ENCODE measurements at regions not wholly inside any gene's neighbourhood (a gene's known extent, or its start where the extent isn't known, plus 50 kb on each side); places are given as distances from the start of the nearest gene placed in this dataset.

GRCh38 chr15:53059273-53060043 lies 269.3 kb upstream of the ONECUT1 start:
- DNase-seq, result no peak
- H3K4me3 ChIP-seq (replicated peaks in 1 of 3; ENCODE audit: low read depth in 2 of 3, low read length in 3 of 3), result no peak overlapping the region
- no peaks in the 10 kb centered on the region for H3K27me3 ChIP-seq (ENCODE audit: control insufficient read depth in 2 of 2, insufficient read depth in 2 of 2, low read length in 2 of 2)
- WGBS (ENCODE audit: insufficient coverage), result 93% methylated on average over 3 of the region's 10 CpGs
- no peak overlapping the region for H2AFZ ChIP-seq (ENCODE audit: insufficient read depth, low read depth, low read length, poor library complexity, severe bottlenecking)
- Mint-ChIP-seq H3K36me3 (no peaks in the 10 kb centered on the region), H3K27ac (no peak overlapping the region), H3K4me1 (no peaks in the 10 kb centered on the region), H3K4me3 (no peak overlapping the region), H3K27me3 (ENCODE audit: low read depth in 3 of 3) (peaks cover 0 to 2% (median 0%) of the 10 kb centered on the region in 3 donors), H3K9me3 (peaks cover 2 to 7% (median 5%) of the 10 kb centered on the region in 7 donors)
- intact Hi-C loops (cut with micrococcal nuclease), result no loop called here
- H3K27ac ChIP-seq (ENCODE audit: low read depth in 1 of 2, low read length in 2 of 2), result no peak overlapping the region
- no peaks in the 10 kb centered on the region for H3K4me1 ChIP-seq (ENCODE audit: control insufficient read depth in 1 of 2, insufficient read depth in 2 of 2, low read length in 2 of 2)
- no peaks in the 10 kb centered on the region for H3K79me2 ChIP-seq (ENCODE audit: insufficient read depth, low read length)
- H4K20me1 ChIP-seq (ENCODE audit: insufficient read depth, low read length), result no peaks in the 10 kb centered on the region
- H3K9ac ChIP-seq (ENCODE audit: insufficient read depth, low read length, poor library complexity, severe bottlenecking), result no peak overlapping the region
- no peaks in the 10 kb centered on the region for H3K9me3 ChIP-seq (replicated peaks in 1 of 2; ENCODE audit: control insufficient read depth in 1 of 2, insufficient read depth in 1 of 2, low read length in 2 of 2)
- no peak for TF ChIP-seq CTCF (IDR thresholded peaks at IDR 0.05)
- H3K4me2 ChIP-seq (replicated peaks; ENCODE audit: extremely low read depth, low read length, poor library complexity, severe bottlenecking), result no peak overlapping the region
- H3K36me3 ChIP-seq (replicated peaks in 1 of 2; ENCODE audit: control insufficient read depth in 1 of 2, insufficient read depth in 2 of 2, low read length in 2 of 2), result no peaks in the 10 kb centered on the region

DNA sequence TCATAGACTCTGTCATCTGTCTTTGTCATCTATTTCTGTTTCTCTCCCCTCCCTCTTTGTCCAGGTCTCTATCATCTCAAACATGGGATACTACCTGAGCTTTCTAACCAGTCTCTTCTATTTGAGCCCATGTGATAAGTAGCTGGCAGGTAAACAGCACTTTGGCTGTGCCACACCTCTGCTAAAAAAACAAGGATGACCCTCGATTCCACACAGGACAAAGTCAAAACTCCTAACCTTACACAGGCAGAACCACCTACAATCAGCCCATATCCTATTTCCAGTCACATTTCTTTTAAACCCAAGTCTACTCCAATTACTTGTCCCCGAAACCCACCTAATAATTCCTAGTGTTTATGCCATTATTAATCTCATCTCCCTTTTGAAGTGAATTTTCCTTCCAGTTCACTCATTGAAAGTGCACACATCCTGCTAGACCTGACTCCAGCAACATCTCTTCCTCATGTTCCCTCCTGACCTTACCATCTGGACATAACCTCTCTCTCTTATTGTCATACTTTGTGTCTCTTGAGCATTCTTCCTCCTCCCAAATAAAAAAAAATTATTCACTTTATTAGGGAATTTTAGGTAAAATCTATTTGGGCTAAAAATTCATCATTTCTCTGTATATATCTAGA lies 256.1 kb upstream of the ONECUT1 start:
- no peak overlapping the region for H3K9ac ChIP-seq (ENCODE audit: insufficient read depth, low read length, poor library complexity, severe bottlenecking)
- Mint-ChIP-seq H3K27me3 (ENCODE audit: low read depth in 3 of 3) (no peaks in the 10 kb centered on the region), H3K27ac (no peak overlapping the region), H3K9me3 (peaks cover 9 to 20% (median 11%) of the 10 kb centered on the region in 7 donors), H3K4me1 (no peaks in the 10 kb centered on the region), H3K36me3 (no peaks in the 10 kb centered on the region), H3K4me3 (no peak overlapping the region)
- no peaks in the 10 kb centered on the region for H3K36me3 ChIP-seq (replicated peaks in 1 of 2; ENCODE audit: control insufficient read depth in 1 of 2, insufficient read depth in 2 of 2, low read length in 2 of 2)
- H2AFZ ChIP-seq (ENCODE audit: insufficient read depth, low read depth, low read length, poor library complexity, severe bottlenecking), result no peak overlapping the region
- H3K4me3 ChIP-seq (replicated peaks in 1 of 3; ENCODE audit: low read depth in 2 of 3, low read length in 3 of 3), result no peak overlapping the region
- H3K4me1 ChIP-seq (ENCODE audit: control insufficient read depth in 1 of 2, insufficient read depth in 2 of 2, low read length in 2 of 2), result no peaks in the 10 kb centered on the region
- H3K9me3 ChIP-seq (replicated peaks in 1 of 2; ENCODE audit: control insufficient read depth in 1 of 2, insufficient read depth in 1 of 2, low read length in 2 of 2), result peaks cover 3 to 19% of the 10 kb centered on the region in 2 donors
- H3K27ac ChIP-seq (ENCODE audit: low read depth in 1 of 2, low read length in 2 of 2), result no peak overlapping the region
- H3K79me2 ChIP-seq (ENCODE audit: insufficient read depth, low read length), result no peaks in the 10 kb centered on the region
- H4K20me1 ChIP-seq (ENCODE audit: insufficient read depth, low read length), result no peaks in the 10 kb centered on the region
- no peak for DNase-seq
- intact Hi-C loops (cut with micrococcal nuclease), result no loop called here
- no peaks in the 10 kb centered on the region for H3K27me3 ChIP-seq (ENCODE audit: control insufficient read depth in 2 of 2, insufficient read depth in 2 of 2, low read length in 2 of 2)
- TF ChIP-seq CTCF (IDR thresholded peaks at IDR 0.05), result no peak
- no peak overlapping the region for H3K4me2 ChIP-seq (replicated peaks; ENCODE audit: extremely low read depth, low read length, poor library complexity, severe bottlenecking)
- WGBS (ENCODE audit: insufficient coverage), result 63% methylated on average over 2 of the region's 2 CpGs

All from CD14-positive monocyte (primary cell).